DLD1 (cell line): ENCODE measurements at regions not wholly inside any gene's neighbourhood (a gene's known extent, or its start where the extent isn't known, plus 50 kb on each side); places are given as distances from the start of the nearest gene placed in this dataset.
"Not testable (repeated sequence)": the region's sequence is repeated elsewhere in the genome, so short reads cannot be mapped to it uniquely, and the experiment has no call there.

Source experiments
- in situ Hi-C: cut with HindIII; loops from 2 replicates; pipeline ENCODE4 v1.10.0; 2017; ENCODE audit warnings: low sequenced_read_pairs

GRCh38 chr13:61664801-61665705 is 249.4 kb upstream of the PCDH20 start:
- in situ Hi-C loops: no loop called here

GRCh38 chr13:61654481-61654880 is 238.8 kb upstream of the PCDH20 start:
- in situ Hi-C loops: no loop called here

GRCh38 chr13:61648547-61648946 is 232.9 kb upstream of the PCDH20 start:
- in situ Hi-C loops: no loop called here

GRCh38 chr13:61612192-61612591 is 196.5 kb upstream of the PCDH20 start:
- in situ Hi-C loops: no loop called here

- in situ Hi-C loops: no loop called here
Observed at GRCh38 chr13:61608138-61608537, 192.5 kb upstream of the PCDH20 start.

- in situ Hi-C loops: no loop called here
Observed at GRCh38 chr13:61600360-61601033, 184.8 kb upstream of the PCDH20 start.

- in situ Hi-C loops: no loop called here
Observed at GRCh38 chr13:61592489-61592888, 176.8 kb upstream of the PCDH20 start.

GRCh38 chr13:61575973-61576372 is 160.3 kb upstream of the PCDH20 start:
- in situ Hi-C loops: no loop called here

- in situ Hi-C loops: no loop called here
Observed at GRCh38 chr13:61563645-61564044, 148.0 kb upstream of the PCDH20 start.

- in situ Hi-C loops: no loop called here
Observed at GRCh38 chr13:61546911-61547310, 131.3 kb upstream of the PCDH20 start.

GRCh38 chr13:61546413-61546812 is 130.8 kb upstream of the PCDH20 start:
- in situ Hi-C loops: no loop called here

- in situ Hi-C loops: no loop called here
Observed at GRCh38 chr13:61536433-61536832, 120.8 kb upstream of the PCDH20 start.

- in situ Hi-C loops: no loop called here
Observed at GRCh38 chr13:61531383-61532065, 115.9 kb upstream of the PCDH20 start.

- in situ Hi-C loops: not testable (repeated sequence)
Observed at GRCh38 chr13:61519214-61519613, 103.6 kb upstream of the PCDH20 start.

GRCh38 chr13:61508936-61509335 is 93.3 kb upstream of the PCDH20 start:
- in situ Hi-C loops: no loop called here

- in situ Hi-C loops: no loop called here
Observed at GRCh38 chr13:61500176-61500575, 84.5 kb upstream of the PCDH20 start.

GRCh38 chr13:61495648-61496047 is 80.0 kb upstream of the PCDH20 start:
- in situ Hi-C loops: no loop called here

- in situ Hi-C loops: not testable (repeated sequence)
Observed at GRCh38 chr13:61493556-61493955, 77.9 kb upstream of the PCDH20 start.

- in situ Hi-C loops: no loop called here
Observed at GRCh38 chr13:61486496-61486895, 70.8 kb upstream of the PCDH20 start.

GRCh38 chr13:61485128-61485765 is 69.6 kb upstream of the PCDH20 start:
- in situ Hi-C loops: no loop called here

GRCh38 chr13:61477619-61478018 is 62.0 kb upstream of the PCDH20 start:
- in situ Hi-C loops: no loop called here
